ENCODE measurements at regions not wholly inside any gene's neighbourhood (a gene's known extent, or its start where the extent isn't known, plus 50 kb on each side); places are given as distances from the start of the nearest gene placed in this dataset.

DNA sequence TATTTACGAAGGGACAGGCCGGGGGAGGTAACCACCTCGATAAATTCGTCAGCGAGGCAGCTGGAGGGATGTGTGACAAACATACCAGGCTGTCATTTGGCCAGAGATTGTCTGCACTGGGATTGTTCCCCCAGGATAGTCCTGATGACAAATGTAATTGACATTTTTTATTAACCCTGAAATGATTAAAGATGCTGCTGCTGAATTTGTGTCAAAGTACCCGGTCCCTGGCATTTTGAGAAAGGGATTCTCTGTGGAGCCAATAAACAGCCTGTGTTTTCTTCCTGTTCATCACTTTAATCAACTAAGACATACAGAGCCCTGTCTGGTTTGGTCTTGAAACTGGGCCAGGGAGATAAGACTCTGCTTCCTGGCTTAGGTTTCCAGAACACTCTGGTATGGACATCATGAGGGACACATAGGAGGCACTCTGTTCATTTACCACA is 117.6 kb downstream of the SLC25A47 start (continued):
- TF ChIP-seq FOSL1 (tag; conservative IDR thresholded peaks at IDR 0.05) (no peak), HBP1 (CRISPR knock-in tag; IDR thresholded peaks at IDR 0.05) (no peak), CREBBP (IDR thresholded peaks at IDR 0.05; ENCODE audit: low read depth, low read length) (no peak), NFYB (IDR thresholded peaks at IDR 0.05; ENCODE audit: extremely low read depth, insufficient read length) (no peak), PTBP1 (IDR thresholded peaks at IDR 0.05; ENCODE audit: low read depth, low read length) (no peak), JUND (IDR thresholded peaks at IDR 0.05; ENCODE audit: borderline replicate concordance, low read depth, low read length) (0 out of 2 replicates have a peak, but pooled peaks have one; percentile 5), JUND (tag; IDR thresholded peaks at IDR 0.05; ENCODE audit: borderline replicate concordance, low read depth, low read length) (no peak), ZFP36 (IDR thresholded peaks at IDR 0.05; ENCODE audit: low read depth, low read length, partially characterized antibody) (no peak), SIRT6 (IDR thresholded peaks at IDR 0.05; ENCODE audit: low read depth, low read length) (no peak), RFX1 (IDR thresholded peaks at IDR 0.05) (no peak), NBN (IDR thresholded peaks at IDR 0.05; ENCODE audit: low read depth) (0 out of 2 replicates have a peak, but pooled peaks have one; percentile 18), PCBP1 (IDR thresholded peaks at IDR 0.05; ENCODE audit: low read depth, low read length, poor library complexity, severe bottlenecking) (no peak), ZNF12 (CRISPR knock-in tag; IDR thresholded peaks at IDR 0.05) (no peak), ZNF583 (CRISPR knock-in tag; IDR thresholded peaks at IDR 0.05) (no peak)
- TF ChIP-seq, protein P1, sequence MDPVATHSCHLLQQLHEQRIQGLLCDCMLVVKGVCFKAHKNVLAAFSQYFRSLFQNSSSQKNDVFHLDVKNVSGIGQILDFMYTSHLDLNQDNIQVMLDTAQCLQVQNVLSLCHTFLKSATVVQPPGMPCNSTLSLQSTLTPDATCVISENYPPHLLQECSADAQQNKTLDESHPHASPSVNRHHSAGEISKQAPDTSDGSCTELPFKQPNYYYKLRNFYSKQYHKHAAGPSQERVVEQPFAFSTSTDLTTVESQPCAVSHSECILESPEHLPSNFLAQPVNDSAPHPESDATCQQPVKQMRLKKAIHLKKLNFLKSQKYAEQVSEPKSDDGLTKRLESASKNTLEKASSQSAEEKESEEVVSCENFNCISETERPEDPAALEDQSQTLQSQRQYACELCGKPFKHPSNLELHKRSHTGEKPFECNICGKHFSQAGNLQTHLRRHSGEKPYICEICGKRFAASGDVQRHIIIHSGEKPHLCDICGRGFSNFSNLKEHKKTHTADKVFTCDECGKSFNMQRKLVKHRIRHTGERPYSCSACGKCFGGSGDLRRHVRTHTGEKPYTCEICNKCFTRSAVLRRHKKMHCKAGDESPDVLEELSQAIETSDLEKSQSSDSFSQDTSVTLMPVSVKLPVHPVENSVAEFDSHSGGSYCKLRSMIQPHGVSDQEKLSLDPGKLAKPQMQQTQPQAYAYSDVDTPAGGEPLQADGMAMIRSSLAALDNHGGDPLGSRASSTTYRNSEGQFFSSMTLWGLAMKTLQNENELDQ (CRISPR knock-in tag; IDR thresholded peaks at IDR 0.05; ENCODE audit: borderline replicate concordance): no peak
- TF ChIP-seq, protein P2, sequence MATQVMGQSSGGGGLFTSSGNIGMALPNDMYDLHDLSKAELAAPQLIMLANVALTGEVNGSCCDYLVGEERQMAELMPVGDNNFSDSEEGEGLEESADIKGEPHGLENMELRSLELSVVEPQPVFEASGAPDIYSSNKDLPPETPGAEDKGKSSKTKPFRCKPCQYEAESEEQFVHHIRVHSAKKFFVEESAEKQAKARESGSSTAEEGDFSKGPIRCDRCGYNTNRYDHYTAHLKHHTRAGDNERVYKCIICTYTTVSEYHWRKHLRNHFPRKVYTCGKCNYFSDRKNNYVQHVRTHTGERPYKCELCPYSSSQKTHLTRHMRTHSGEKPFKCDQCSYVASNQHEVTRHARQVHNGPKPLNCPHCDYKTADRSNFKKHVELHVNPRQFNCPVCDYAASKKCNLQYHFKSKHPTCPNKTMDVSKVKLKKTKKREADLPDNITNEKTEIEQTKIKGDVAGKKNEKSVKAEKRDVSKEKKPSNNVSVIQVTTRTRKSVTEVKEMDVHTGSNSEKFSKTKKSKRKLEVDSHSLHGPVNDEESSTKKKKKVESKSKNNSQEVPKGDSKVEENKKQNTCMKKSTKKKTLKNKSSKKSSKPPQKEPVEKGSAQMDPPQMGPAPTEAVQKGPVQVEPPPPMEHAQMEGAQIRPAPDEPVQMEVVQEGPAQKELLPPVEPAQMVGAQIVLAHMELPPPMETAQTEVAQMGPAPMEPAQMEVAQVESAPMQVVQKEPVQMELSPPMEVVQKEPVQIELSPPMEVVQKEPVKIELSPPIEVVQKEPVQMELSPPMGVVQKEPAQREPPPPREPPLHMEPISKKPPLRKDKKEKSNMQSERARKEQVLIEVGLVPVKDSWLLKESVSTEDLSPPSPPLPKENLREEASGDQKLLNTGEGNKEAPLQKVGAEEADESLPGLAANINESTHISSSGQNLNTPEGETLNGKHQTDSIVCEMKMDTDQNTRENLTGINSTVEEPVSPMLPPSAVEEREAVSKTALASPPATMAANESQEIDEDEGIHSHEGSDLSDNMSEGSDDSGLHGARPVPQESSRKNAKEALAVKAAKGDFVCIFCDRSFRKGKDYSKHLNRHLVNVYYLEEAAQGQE (IDR thresholded peaks at IDR 0.05; ENCODE audit: borderline replicate concordance): peak; percentile 59
- TF ChIP-seq, protein P2 (CRISPR knock-in tag; IDR thresholded peaks at IDR 0.05; ENCODE audit: low read depth): no peak
